SK-N-SH (cell line): ENCODE measurements at regions not wholly inside any gene's neighbourhood (a gene's known extent, or its start where the extent isn't known, plus 50 kb on each side); places are given as distances from the start of the nearest gene placed in this dataset.

Experiments
- CTCF ChIA-PET: fragments of 300-600, 350-600 bp; formaldehyde crosslinking; extraction: SDS; loops from one replicate; lab custom pipeline; 2021; lab: Yijun Ruan, JAX
- POLR2A ChIA-PET: fragments of 350-600 bp; sonication (Branson Sonifier 250); formaldehyde crosslinking; extraction: SDS; loops from one replicate; lab custom pipeline; 2020; ENCODE audit warnings: antibody characterized with exemption, inconsistent platforms; lab: Yijun Ruan, JAX
- DNase-seq: peaks from one replicate; pipeline ENCODE4 v3.0.0; 2012
- H2AFZ ChIP-seq: fragments of 200-600 bp; sonication (generic); 2 replicates; pipeline ENCODE4 v1.8.1; 2016; ENCODE audit warnings: antibody characterized with exemption, mild to moderate bottlenecking, low read depth
- H3F3A ChIP-seq: fragments of 200-600 bp; sonication (generic); replicated peaks from 2 replicates; pipeline ENCODE3; 2016; ENCODE audit warnings: antibody characterized with exemption, mild to moderate bottlenecking; ENCODE audit not compliant: insufficient read depth
- H3K27ac ChIP-seq, 2 experiments: fragments of 200-500 bp in 1 of 2; fragments of 200-600 bp in 1 of 2; sonication (Bioruptor generic) in 1 of 2; sonication (generic), shearing (Covaris generic) in 1 of 2; 2 replicates each; pipeline versions ENCODE4 v1.5.1 to v1.6.1; 2014 to 2016; ENCODE audit warnings: low read depth in 2 of 2, inconsistent platforms in 1 of 2, low read length in 1 of 2, mild to moderate bottlenecking in 1 of 2, mixed read lengths in 1 of 2
- H3K27me3 ChIP-seq: fragments of 200-600 bp; sonication (generic), shearing (Covaris generic); 2 replicates; pipeline ENCODE4 v1.6.1; 2016; ENCODE audit warnings: mixed run types; ENCODE audit not compliant: insufficient read depth
- H3K36me3 ChIP-seq, 2 experiments: fragments of 200-500 bp in 1 of 2; fragments of 200-600 bp in 1 of 2; sonication (Bioruptor generic) in 1 of 2; sonication (generic) in 1 of 2; replicated peaks in 1 of 2; 2 replicates each; pipeline versions ENCODE3 to v1.5.1; 2014 to 2016; ENCODE audit warnings: low read length in 1 of 2, mild to moderate bottlenecking in 1 of 2; ENCODE audit not compliant: insufficient read depth in 2 of 2, control insufficient read depth in 1 of 2
- H3K4me1 ChIP-seq, 2 experiments: fragments of 200-500 bp in 1 of 2; fragments of 200-600 bp in 1 of 2; sonication (Bioruptor generic) in 1 of 2; sonication (generic), shearing (Covaris generic) in 1 of 2; 2 replicates each; pipeline versions ENCODE4 v1.5.1 to v1.6.1; 2014 to 2016; ENCODE audit warnings: low read depth in 1 of 2, low read length in 1 of 2, mixed run types in 1 of 2; ENCODE audit not compliant: insufficient read depth in 2 of 2, control insufficient read depth in 1 of 2
- H3K4me2 ChIP-seq: fragments of 200-600 bp; sonication (generic), shearing (Covaris generic); 2 replicates; pipeline ENCODE4 v1.6.1; 2017; ENCODE audit warnings: mixed run types
- H3K4me3 ChIP-seq, 2 experiments: fragments of 200-500 bp in 1 of 2; fragments of 200-600 bp in 1 of 2; sonication (Bioruptor generic) in 1 of 2; sonication (generic), shearing (Covaris generic) in 1 of 2; 2 replicates each; pipeline versions ENCODE4 v1.5.1 to v1.8.1; 2014 to 2016; ENCODE audit warnings: low read depth in 2 of 2, inconsistent platforms in 1 of 2, low read length in 1 of 2, mild to moderate bottlenecking in 1 of 2, mixed read lengths in 1 of 2, moderate library complexity in 1 of 2
- H3K79me2 ChIP-seq: fragments of 200-600 bp; sonication (generic); 2 replicates; pipeline ENCODE4 v1.8.1; 2017; ENCODE audit warnings: mild to moderate bottlenecking; ENCODE audit not compliant: insufficient read depth
- H3K9ac ChIP-seq: fragments of 200-600 bp; sonication (generic); 2 replicates; pipeline ENCODE4 v1.6.1; 2017; ENCODE audit warnings: mixed run types
- H3K9me2 ChIP-seq: fragments of 200-600 bp; sonication (generic); 2 replicates; pipeline ENCODE4 v1.6.1; 2017; ENCODE audit warnings: mixed run types
- H3K9me3 ChIP-seq: fragments of 200-600 bp; sonication (generic); 2 replicates; pipeline ENCODE4 v1.6.1; 2017; ENCODE audit warnings: mixed run types, mild to moderate bottlenecking, moderate library complexity
- H4K20me1 ChIP-seq: fragments of 200-600 bp; sonication (generic); 2 replicates; pipeline ENCODE4 v1.6.1; 2017; ENCODE audit warnings: mild to moderate bottlenecking, mixed run types; ENCODE audit not compliant: insufficient read depth
- CTCF ChIP-seq: fragments of 200-600 bp; sonication (generic); IDR thresholded peaks from 2 replicates; pipeline ENCODE4 v1.6.1; 2017; ENCODE audit warnings: antibody characterized with exemption, mild to moderate bottlenecking, moderate library complexity
- ELF1 ChIP-seq: IDR thresholded peaks from 2 replicates; pipeline ENCODE4 v1.4.0; 2012
- EP300 ChIP-seq, 2 experiments: IDR thresholded peaks; 2 replicates each; pipeline versions ENCODE4 v1.4.0 to v1.6.1; 2012; ENCODE audit warnings: borderline replicate concordance in 1 of 2, low read depth in 1 of 2, low read length in 1 of 2
- EZH2phosphoT487 ChIP-seq: fragments of 200-600 bp; sonication (generic); IDR thresholded peaks from 2 replicates; pipeline ENCODE4 v1.6.1; 2017; ENCODE audit warnings: low read depth, mixed run types, mild to moderate bottlenecking, antibody characterized with exemption, moderate library complexity, borderline replicate concordance
- FOSL2 ChIP-seq: IDR thresholded peaks from 2 replicates; pipeline ENCODE4 v1.4.0; 2012; ENCODE audit warnings: low read depth, mild to moderate bottlenecking, moderate library complexity, borderline replicate concordance
- FOXJ3 ChIP-seq: sonication (generic); formaldehyde crosslinking; IDR thresholded peaks from 2 replicates; pipeline ENCODE4 v1.5.1; 2020; ENCODE audit warnings: mild to moderate bottlenecking, missing genetic modification reagents
- FOXM1 ChIP-seq: IDR thresholded peaks from 2 replicates; pipeline ENCODE4 v1.4.0; 2012; ENCODE audit warnings: low read depth, mild to moderate bottlenecking
- GABPA ChIP-seq: IDR thresholded peaks from 2 replicates; pipeline ENCODE4 v1.4.0; 2012; ENCODE audit warnings: low read depth, mild to moderate bottlenecking
- GATA2 ChIP-seq: sonication (generic); formaldehyde crosslinking; IDR thresholded peaks from 2 replicates; pipeline ENCODE4 v1.5.0; 2020; ENCODE audit warnings: mild to moderate bottlenecking, missing genetic modification reagents
- JUND ChIP-seq: IDR thresholded peaks from 2 replicates; pipeline ENCODE4 v1.4.0; 2012
- MAX ChIP-seq: IDR thresholded peaks from 2 replicates; pipeline ENCODE4 v1.4.0; 2012; ENCODE audit warnings: low read depth
- MEF2A ChIP-seq: IDR thresholded peaks from 2 replicates; pipeline ENCODE4 v1.4.0; 2012; ENCODE audit warnings: low read depth, borderline replicate concordance
- MXI1 ChIP-seq: IDR thresholded peaks from 2 replicates; pipeline ENCODE4 v1.6.1; 2012; ENCODE audit warnings: mild to moderate bottlenecking, low read depth, low read length, improper control_type of control experiment
- NRF1 ChIP-seq: IDR thresholded peaks from 2 replicates; pipeline ENCODE4 v1.6.1; 2012; ENCODE audit warnings: low read depth, mild to moderate bottlenecking, low read length
- POLR2AphosphoS5 ChIP-seq: IDR thresholded peaks from 2 replicates; pipeline ENCODE4 v1.6.1; 2012; ENCODE audit warnings: low read depth, low read length
- RFX5 ChIP-seq: IDR thresholded peaks from 2 replicates; pipeline ENCODE4 v1.6.1; 2012; ENCODE audit warnings: mild to moderate bottlenecking, improper control_type of control experiment, low read length
- RXRA ChIP-seq: IDR thresholded peaks from 2 replicates; pipeline ENCODE4 v1.4.0; 2012; ENCODE audit warnings: low read depth, mild to moderate bottlenecking, borderline replicate concordance
- SIN3A ChIP-seq: IDR thresholded peaks from 2 replicates; pipeline ENCODE4 v1.6.1; 2012; ENCODE audit warnings: low read depth, mild to moderate bottlenecking, low read length, moderate library complexity, borderline replicate concordance
- SMC3 ChIP-seq: IDR thresholded peaks from 2 replicates; pipeline ENCODE4 v1.6.1; 2012; ENCODE audit warnings: low read depth, low read length, improper control_type of control experiment
- TAF1 ChIP-seq: IDR thresholded peaks from 2 replicates; pipeline ENCODE4 v1.6.1; 2012; ENCODE audit warnings: low read depth, mild to moderate bottlenecking, low read length, moderate library complexity, borderline replicate concordance
- TCF12 ChIP-seq: IDR thresholded peaks from 2 replicates; pipeline ENCODE4 v1.4.0; 2012
- USF1 ChIP-seq: IDR thresholded peaks from 2 replicates; pipeline ENCODE4 v1.4.0; 2012; ENCODE audit warnings: low read depth, borderline replicate concordance
- USF2 ChIP-seq: fragments of 150-350 bp; IDR thresholded peaks from 2 replicates; pipeline ENCODE4 v1.6.1; 2017; ENCODE audit warnings: antibody characterized with exemption, low read length, low read depth, borderline replicate concordance
- YY1 ChIP-seq: IDR thresholded peaks from 2 replicates; pipeline ENCODE4 v1.4.0; 2012; ENCODE audit warnings: low read depth, mild to moderate bottlenecking
- ZBTB33 ChIP-seq: IDR thresholded peaks from 2 replicates; pipeline ENCODE4 v1.4.0; 2012; ENCODE audit warnings: low read depth, borderline replicate concordance
- WGBS: methylation state at CpG from one replicate; pipeline ENCODE4 v1.1.6; 2017; ENCODE audit warnings: low lambda C conversion rate; 5-methylcytosine and 5-hydroxymethylcytosine counted together

GRCh38 chr22:48564995-48565394, 1262.7 kb downstream of the BRD1 start:
- TF ChIP-seq SMC3 (no peak), RXRA (no peak), MAX (no peak), TCF12 (no peak), POLR2AphosphoS5 (no peak), GABPA (no peak), FOXM1 (no peak), CTCF (no peak), USF1 (no peak), NRF1 (no peak), TAF1 (no peak), USF2 (no peak), EZH2phosphoT487 (no peak), JUND (no peak), MXI1 (no peak), RFX5 (no peak), ELF1 (no peak)
- Histone ChIP-seq H2AFZ (no peak overlapping the region), H3K9ac (no peak overlapping the region), H3K27me3 (no peaks in the 10 kb centered on the region), H3F3A (no peaks in the 10 kb centered on the region), H3K4me2 (no peak overlapping the region), H3K9me3 (no peaks in the 10 kb centered on the region), H3K79me2 (no peaks in the 10 kb centered on the region), H3K27ac (no peak overlapping the region), H3K9me2 (no peaks in the 10 kb centered on the region), H3K36me3 (no peaks in the 10 kb centered on the region), H3K4me3 (no peak overlapping the region), H3K4me1 (peaks cover 0 to 22% of the 10 kb centered on the region in 2 experiments; a peak in 1 of 4 replicates), H4K20me1 (no peaks in the 10 kb centered on the region)
- POLR2A ChIA-PET = no interaction called here
- CTCF ChIA-PET = interaction anchor here (0.7 to 2.3 kb wide), 3 partner anchors 10 to 1068 kb away, joined by 3 to 6 read pairs (median 3); no protein-coding TSS in a partner anchor
- no peak for DNase-seq
- WGBS = 35% methylated on average over 10 of the region's 10 CpGs

GRCh38 chr22:48563966-48564330, 1263.7 kb downstream of the BRD1 start:
- Histone ChIP-seq H3K36me3 (no peaks in the 10 kb centered on the region), H3K27me3 (no peaks in the 10 kb centered on the region), H3K9me3 (no peaks in the 10 kb centered on the region), H3K9me2 (no peaks in the 10 kb centered on the region), H3K79me2 (no peaks in the 10 kb centered on the region), H3K4me1 (peaks cover 0 to 22% of the 10 kb centered on the region in 2 experiments; a peak in 1 of 4 replicates), H3K9ac (no peak overlapping the region), H3K4me3 (no peak overlapping the region), H2AFZ (no peak overlapping the region), H3K27ac (no peak overlapping the region), H3K4me2 (no peak overlapping the region), H3F3A (no peaks in the 10 kb centered on the region), H4K20me1 (no peaks in the 10 kb centered on the region)
- CTCF ChIA-PET = interaction anchor here (1.4 to 2.3 kb wide), 2 partner anchors 9 to 1069 kb away, joined by 3 to 6 read pairs; no protein-coding TSS in a partner anchor
- WGBS = 37% methylated on average over 6 of the region's 17 CpGs
- no peak for DNase-seq
- POLR2A ChIA-PET = no interaction called here
- no peak for TF ChIP-seq NRF1
- no peak for TF ChIP-seq USF2
- no peak for TF ChIP-seq FOSL2
- no peak for TF ChIP-seq TCF12
- TF ChIP-seq FOXJ3 (CRISPR knock-in tag) = no peak
- TF ChIP-seq ZBTB33 = no peak
- TF ChIP-seq MEF2A = no peak
- TF ChIP-seq GATA2 (CRISPR knock-in tag) = no peak
- no peak for TF ChIP-seq YY1
- TF ChIP-seq SIN3A = no peak
- TF ChIP-seq EP300 (IDR thresholded peaks at IDR 0.05; ENCODE audit: borderline replicate concordance in 1 of 2, low read depth in 1 of 2, low read length in 1 of 2) = no peak
